ENCODE measurements at regions not wholly inside any gene's neighbourhood (a gene's known extent, or its start where the extent isn't known, plus 50 kb on each side); places are given as distances from the start of the nearest gene placed in this dataset.
"Not testable (repeated sequence)": the region's sequence is repeated elsewhere in the genome, so short reads cannot be mapped to it uniquely, and the experiment has no call there.

- not testable (repeated sequence) for TF ChIP-seq FOXK2 (IDR thresholded peaks at IDR 0.05); BHLHE40 (IDR thresholded peaks at IDR 0.05; ENCODE audit: borderline replicate concordance); TARDBP (IDR thresholded peaks at IDR 0.05); SP1 (IDR thresholded peaks at IDR 0.05); PKNOX1 (IDR thresholded peaks at IDR 0.05); ELF4 (IDR thresholded peaks at IDR 0.05); HDGF (IDR thresholded peaks at IDR 0.05; ENCODE audit: borderline replicate concordance); LEF1 (IDR thresholded peaks at IDR 0.05; ENCODE audit: borderline replicate concordance); ARNT (IDR thresholded peaks at IDR 0.05); L3MBTL2 (conservative IDR thresholded peaks at IDR 0.05); ZNF384 (IDR thresholded peaks at IDR 0.05); SUZ12 (IDR thresholded peaks at IDR 0.05); FOXA1 (IDR thresholded peaks at IDR 0.05); CTBP1 (IDR thresholded peaks at IDR 0.05; ENCODE audit: borderline replicate concordance)
Observed at GRCh38 chr2:203626247-203626646, 80.2 kb upstream of the CD28 start.
